HG02759 (cell line): ENCODE measurements at regions not wholly inside any gene's neighbourhood (a gene's known extent, or its start where the extent isn't known, plus 50 kb on each side); places are given as distances from the start of the nearest gene placed in this dataset.

Source experiments
- ATAC-seq: cut with Tn5 transposase; IDR thresholded peaks from one replicate; pipeline ENCODE4 v1.9.1; 2021; ENCODE audit warnings: mild to moderate bottlenecking, moderate library complexity; ENCODE audit not compliant: unreplicated experiment

- no peak for ATAC-seq
Observed at GRCh38 chr5:74143151-74143550, 497.4 kb downstream of the ENC1 start.

- ATAC-seq = no peak
Observed at GRCh38 chr5:74141053-74141452, 499.5 kb downstream of the ENC1 start.

GRCh38 chr5:74140409-74140808 lies 500.1 kb downstream of the ENC1 start:
- ATAC-seq = no peak

GRCh38 chr5:74139589-74139988 lies 500.9 kb downstream of the ENC1 start:
- ATAC-seq = no peak

- ATAC-seq = no peak
Observed at GRCh38 chr5:74138721-74139120, 501.8 kb downstream of the ENC1 start.

- ATAC-seq = no peak
Observed at GRCh38 chr5:74136276-74136825, 504.2 kb downstream of the ENC1 start.

GRCh38 chr5:74135033-74135432 lies 505.5 kb downstream of the ENC1 start:
- no peak for ATAC-seq

GRCh38 chr5:74132485-74132884 lies 506.5 kb downstream of the ARHGEF28 start:
- no peak for ATAC-seq

- ATAC-seq = no peak
Observed at GRCh38 chr5:74131250-74131649, 505.3 kb downstream of the ARHGEF28 start.

- no peak for ATAC-seq
Observed at GRCh38 chr5:74130155-74130897, 504.3 kb downstream of the ARHGEF28 start.

GRCh38 chr5:74127381-74128320 lies 501.7 kb downstream of the ARHGEF28 start:
- no peak for ATAC-seq

GRCh38 chr5:74126294-74126693 lies 500.3 kb downstream of the ARHGEF28 start:
- ATAC-seq = no peak

- no peak for ATAC-seq
Observed at GRCh38 chr5:74124826-74125225, 498.8 kb downstream of the ARHGEF28 start.

- no peak for ATAC-seq
Observed at GRCh38 chr5:74123929-74124328, 497.9 kb downstream of the ARHGEF28 start.

GRCh38 chr5:74122979-74123590 lies 497.1 kb downstream of the ARHGEF28 start:
- no peak for ATAC-seq

GRCh38 chr5:74122175-74122574 lies 496.2 kb downstream of the ARHGEF28 start:
- no peak for ATAC-seq

- no peak for ATAC-seq
Observed at GRCh38 chr5:74120585-74120984, 494.6 kb downstream of the ARHGEF28 start.

- no peak for ATAC-seq
Observed at GRCh38 chr5:74118071-74118470, 492.1 kb downstream of the ARHGEF28 start.

GRCh38 chr5:74116984-74117383 lies 491.0 kb downstream of the ARHGEF28 start:
- no peak for ATAC-seq

GRCh38 chr5:74116266-74116665 lies 490.3 kb downstream of the ARHGEF28 start:
- ATAC-seq = no peak

- ATAC-seq = no peak
Observed at GRCh38 chr5:74113927-74114326, 487.9 kb downstream of the ARHGEF28 start.
